K562 (cell line): ENCODE measurements at regions not wholly inside any gene's neighbourhood (a gene's known extent, or its start where the extent isn't known, plus 50 kb on each side); places are given as distances from the start of the nearest gene placed in this dataset.

ENCODE experiments used
- ARID3A ChIP-seq: IDR thresholded peaks from 2 replicates; pipeline ENCODE4 v1.6.1; 2012; ENCODE audit warnings: low read depth, low read length, improper control_type of control experiment, borderline replicate concordance
- CTCF ChIP-seq, 3 experiments: IDR thresholded peaks in 2 of 3; conservative IDR thresholded peaks in 1 of 3; 2 replicates each; pipeline ENCODE4 v1.5.1; 2011 to 2012; ENCODE audit warnings: low read length in 3 of 3, mild to moderate bottlenecking in 3 of 3, control low read depth in 2 of 3, improper control_type of control experiment in 1 of 3, inconsistent platforms in 1 of 3, low read depth in 1 of 3, mixed read lengths in 1 of 3, moderate library complexity in 1 of 3; ENCODE audit not compliant: insufficient read depth in 2 of 3
- EWSR1 ChIP-seq: fragments of 450-650 bp; IDR thresholded peaks from 2 replicates; pipeline ENCODE4 v1.6.1; 2018; ENCODE audit warnings: borderline replicate concordance, mild to moderate bottlenecking, low read depth, moderate library complexity; ENCODE audit not compliant: partially characterized antibody
- MAX ChIP-seq: sonication (generic); formaldehyde crosslinking; IDR thresholded peaks from 2 replicates; pipeline ENCODE4 v1.9.0; 2022; ENCODE audit warnings: mild to moderate bottlenecking, missing genetic modification reagents
- NCOR1 ChIP-seq: fragments of 450-650 bp; IDR thresholded peaks from 2 replicates; pipeline ENCODE4 v1.6.1; 2016; ENCODE audit warnings: mild to moderate bottlenecking, moderate library complexity
- RBM17 ChIP-seq: fragments of 200-400 bp; formaldehyde crosslinking; IDR thresholded peaks from 2 replicates; pipeline ENCODE4 v1.6.1; 2017; ENCODE audit warnings: low read depth, mild to moderate bottlenecking, low read length, borderline replicate concordance
- SNIP1 ChIP-seq: fragments of 450-650 bp; IDR thresholded peaks from 2 replicates; pipeline ENCODE4 v1.7.1; 2017; ENCODE audit warnings: low read depth, mild to moderate bottlenecking
- SP2 ChIP-seq: IDR thresholded peaks from 2 replicates; pipeline ENCODE4 v1.6.1; 2011; ENCODE audit warnings: mild to moderate bottlenecking, low read depth, low read length, moderate library complexity; ENCODE audit not compliant: poor library complexity, severe bottlenecking; ENCODE audit errors: extremely low read depth
- TAF1 ChIP-seq: IDR thresholded peaks from 2 replicates; pipeline ENCODE4 v1.6.1; 2011; ENCODE audit warnings: mild to moderate bottlenecking, low read length, moderate library complexity; ENCODE audit not compliant: insufficient read depth, control insufficient read depth, severe bottlenecking; ENCODE audit errors: extremely low read depth
- THRA ChIP-seq: fragments of 450-650 bp; IDR thresholded peaks from 2 replicates; pipeline ENCODE4 v1.6.1; 2017; ENCODE audit warnings: mild to moderate bottlenecking, moderate library complexity
- UBTF ChIP-seq, 2 experiments: IDR thresholded peaks; 2 replicates each; pipeline ENCODE4 v1.6.1; 2012; ENCODE audit warnings: improper control_type of control experiment in 2 of 2, low read depth in 2 of 2, low read length in 2 of 2, borderline replicate concordance in 1 of 2
- ZNF133 ChIP-seq: fragments of 250-450 bp; sonication (Bioruptor Pico); IDR thresholded peaks from 2 replicates; pipeline ENCODE4 v1.4.0; 2020; ENCODE audit warnings: mild to moderate bottlenecking
- ZNF444 ChIP-seq: fragments of 250-450 bp; sonication (Bioruptor Pico); IDR thresholded peaks from 2 replicates; pipeline ENCODE4 v1.4.0; 2020; ENCODE audit warnings: mild to moderate bottlenecking, moderate library complexity

GRCh38 chr3:182516597-182517336 is 276.5 kb upstream of the ATP11B start:
- TF ChIP-seq MAX, result no peak
- TF ChIP-seq SP2, result no peak
- no peak for TF ChIP-seq EWSR1
- TF ChIP-seq ZNF133 (CRISPR knock-in tag), result no peak
- no peak for TF ChIP-seq TAF1
- no peak for TF ChIP-seq NCOR1
- TF ChIP-seq CTCF (IDR thresholded peaks at IDR 0.05 in 2 of 3, conservative IDR thresholded peaks at IDR 0.05 in 1 of 3; ENCODE audit: insufficient read depth in 2 of 3, low read depth in 1 of 3, low read length in 3 of 3), result no peak
- TF ChIP-seq THRA, result no peak
- TF ChIP-seq RBM17, result no peak
- TF ChIP-seq UBTF (IDR thresholded peaks at IDR 0.05; ENCODE audit: borderline replicate concordance in 1 of 2, low read depth in 2 of 2, low read length in 2 of 2), result no peak
- TF ChIP-seq ARID3A, result no peak
- no peak for TF ChIP-seq ZNF444 (CRISPR knock-in tag)
- TF ChIP-seq SNIP1, result no peak
